Osteocyte (in vitro differentiated cells): ENCODE measurements at regions not wholly inside any gene's neighbourhood (a gene's known extent, or its start where the extent isn't known, plus 50 kb on each side); places are given as distances from the start of the nearest gene placed in this dataset.

Experiments used
- DNase-seq: peaks from one replicate; pipeline ENCODE4 v3.0.0; 2021; ENCODE audit warnings: mixed read lengths; ENCODE audit not compliant: unreplicated experiment; ENCODE audit errors: extremely low spot score
- H3K27ac Mint-ChIP-seq: one replicate; pipeline ENCODE4 v1.8.0; 2021; ENCODE audit warnings: mild to moderate bottlenecking, mixed read lengths; ENCODE audit not compliant: unreplicated experiment
- H3K27me3 Mint-ChIP-seq: one replicate; pipeline ENCODE4 v1.8.0; 2021; ENCODE audit warnings: mixed read lengths; ENCODE audit not compliant: unreplicated experiment
- H3K36me3 Mint-ChIP-seq: one replicate; pipeline ENCODE4 v1.8.0; 2021; ENCODE audit warnings: mixed read lengths; ENCODE audit not compliant: unreplicated experiment
- H3K4me1 Mint-ChIP-seq: one replicate; pipeline ENCODE4 v1.8.0; 2021; ENCODE audit warnings: mixed read lengths; ENCODE audit not compliant: unreplicated experiment
- H3K4me3 Mint-ChIP-seq: one replicate; pipeline ENCODE4 v1.8.0; 2021; ENCODE audit warnings: mild to moderate bottlenecking, moderate library complexity, mixed read lengths; ENCODE audit not compliant: unreplicated experiment
- H3K9me3 Mint-ChIP-seq: one replicate; pipeline ENCODE4 v1.8.0; 2021; ENCODE audit warnings: mixed read lengths; ENCODE audit not compliant: unreplicated experiment
- TF ChIP-seq, protein P1 (sequence below): fragments of 200-600 bp; sonication (generic); IDR thresholded peaks from 2 replicates; pipeline ENCODE4 v1.5.0; 2021; ENCODE audit warnings: antibody characterized with exemption, mild to moderate bottlenecking, moderate library complexity

DNA sequence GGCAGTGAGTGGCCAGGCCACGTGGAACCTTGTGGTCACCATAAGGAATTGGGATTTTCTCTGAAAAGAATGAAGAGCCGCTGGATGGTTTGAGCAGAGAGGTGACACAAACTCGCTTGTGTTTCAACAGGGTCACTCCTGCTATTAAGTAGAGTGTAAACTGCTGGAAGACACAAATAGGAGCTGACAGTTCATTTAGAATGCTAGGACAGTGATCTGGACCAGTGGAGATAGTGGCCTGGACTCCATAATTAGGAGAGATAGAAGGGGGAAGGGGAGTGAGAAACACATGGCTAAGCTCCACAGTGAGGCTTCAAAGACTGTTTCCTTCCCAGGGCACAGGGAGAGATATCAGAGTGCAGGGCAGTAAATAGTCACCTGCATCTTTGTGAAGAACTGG, 381.1 kb upstream of the ST6GAL2 start:
- Mint-ChIP-seq H3K9me3 (no peaks in the 10 kb centered on the region), H3K27ac (no peak overlapping the region), H3K27me3 (no peaks in the 10 kb centered on the region), H3K4me3 (no peak overlapping the region), H3K36me3 (peaks cover 2% of the 10 kb centered on the region), H3K4me1 (no peaks in the 10 kb centered on the region)
- TF ChIP-seq, protein P1, sequence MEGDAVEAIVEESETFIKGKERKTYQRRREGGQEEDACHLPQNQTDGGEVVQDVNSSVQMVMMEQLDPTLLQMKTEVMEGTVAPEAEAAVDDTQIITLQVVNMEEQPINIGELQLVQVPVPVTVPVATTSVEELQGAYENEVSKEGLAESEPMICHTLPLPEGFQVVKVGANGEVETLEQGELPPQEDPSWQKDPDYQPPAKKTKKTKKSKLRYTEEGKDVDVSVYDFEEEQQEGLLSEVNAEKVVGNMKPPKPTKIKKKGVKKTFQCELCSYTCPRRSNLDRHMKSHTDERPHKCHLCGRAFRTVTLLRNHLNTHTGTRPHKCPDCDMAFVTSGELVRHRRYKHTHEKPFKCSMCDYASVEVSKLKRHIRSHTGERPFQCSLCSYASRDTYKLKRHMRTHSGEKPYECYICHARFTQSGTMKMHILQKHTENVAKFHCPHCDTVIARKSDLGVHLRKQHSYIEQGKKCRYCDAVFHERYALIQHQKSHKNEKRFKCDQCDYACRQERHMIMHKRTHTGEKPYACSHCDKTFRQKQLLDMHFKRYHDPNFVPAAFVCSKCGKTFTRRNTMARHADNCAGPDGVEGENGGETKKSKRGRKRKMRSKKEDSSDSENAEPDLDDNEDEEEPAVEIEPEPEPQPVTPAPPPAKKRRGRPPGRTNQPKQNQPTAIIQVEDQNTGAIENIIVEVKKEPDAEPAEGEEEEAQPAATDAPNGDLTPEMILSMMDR, result no peak
- DNase-seq, result no peak

DNA sequence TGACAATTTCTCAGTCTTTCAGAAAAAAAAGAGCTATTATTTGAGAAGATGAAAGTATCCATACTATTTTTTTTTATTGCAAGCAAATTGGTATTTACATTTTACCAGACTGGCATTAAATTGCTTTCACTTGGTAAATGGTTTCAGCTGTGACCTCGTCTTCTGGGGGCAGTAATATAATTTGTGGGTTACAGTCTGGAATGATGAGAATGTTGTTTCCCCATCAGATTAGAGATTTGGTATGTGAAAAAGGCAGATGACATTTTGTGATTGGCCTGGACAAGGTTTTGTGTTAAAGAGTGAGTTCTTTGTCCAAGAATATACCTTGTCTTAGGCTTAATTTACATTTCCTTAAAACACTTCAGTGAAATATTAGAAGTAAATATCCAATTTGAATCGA, 390.1 kb upstream of the ST6GAL2 start:
- TF ChIP-seq, protein P1, result no peak
- peaks cover 2% of the 10 kb centered on the region for H3K36me3 Mint-ChIP-seq
- no peaks in the 10 kb centered on the region for H3K27me3 Mint-ChIP-seq
- peaks cover 35% of the 10 kb centered on the region for H3K4me1 Mint-ChIP-seq
- no peak overlapping the region for H3K4me3 Mint-ChIP-seq
- no peak for DNase-seq
- peak overlapping the region; percentile 47 for H3K27ac Mint-ChIP-seq
- H3K9me3 Mint-ChIP-seq, result no peaks in the 10 kb centered on the region

DNA sequence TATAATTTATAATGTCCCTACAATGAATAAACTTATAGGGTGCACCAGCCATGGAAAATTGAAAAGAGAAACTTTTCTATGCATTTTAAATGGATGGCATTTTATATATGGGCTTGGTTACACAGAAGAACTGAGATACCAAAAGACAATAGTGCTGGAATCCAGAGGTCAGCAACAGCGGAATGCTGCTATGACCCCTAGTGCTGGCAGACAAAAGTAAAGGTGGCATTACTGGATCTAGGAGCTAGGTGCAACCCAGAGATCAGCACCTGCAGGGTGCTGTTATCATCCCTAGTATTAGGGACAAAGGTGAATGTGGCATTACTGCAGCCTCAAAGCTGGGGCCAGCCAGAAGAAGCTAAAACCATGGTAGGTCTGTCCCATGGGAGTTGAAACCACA, 392.7 kb upstream of the ST6GAL2 start:
- peaks cover 35% of the 10 kb centered on the region for H3K4me1 Mint-ChIP-seq
- H3K27me3 Mint-ChIP-seq, result no peaks in the 10 kb centered on the region
- no peak overlapping the region for H3K27ac Mint-ChIP-seq

DNA sequence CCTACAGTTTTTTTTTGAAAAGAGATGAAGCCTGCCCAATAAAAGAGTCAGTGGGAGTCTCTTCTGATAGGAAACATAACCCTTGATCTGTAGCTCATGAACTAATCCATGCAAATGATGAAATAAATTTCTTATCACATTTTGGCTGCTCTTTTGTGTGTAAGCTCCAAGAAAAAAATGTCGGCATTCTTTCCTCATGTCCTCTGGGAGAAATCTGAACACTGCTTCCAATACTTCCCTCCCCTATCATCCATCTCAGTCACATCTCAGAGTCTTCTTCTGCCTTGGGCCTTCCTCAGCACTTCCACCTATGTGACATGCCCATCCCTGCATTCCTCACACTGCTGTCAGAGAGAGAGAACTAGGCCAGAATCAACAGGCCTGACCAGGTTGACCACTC, 395.7 kb upstream of the ST6GAL2 start:
- Mint-ChIP-seq H3K4me3 (no peak overlapping the region), H3K27me3 (no peaks in the 10 kb centered on the region), H3K36me3 (no peaks in the 10 kb centered on the region), H3K9me3 (no peaks in the 10 kb centered on the region), H3K27ac (no peak overlapping the region), H3K4me1 (peaks cover 14% of the 10 kb centered on the region)
- no peak for DNase-seq
- TF ChIP-seq, protein P1, result no peak

More for the DNA sequence above, 392.7 kb upstream of the ST6GAL2 start:
- DNase-seq, result no peak
- Mint-ChIP-seq H3K36me3 (no peaks in the 10 kb centered on the region), H3K4me3 (no peak overlapping the region), H3K9me3 (no peaks in the 10 kb centered on the region)
- TF ChIP-seq, protein P1, result no peak

DNA sequence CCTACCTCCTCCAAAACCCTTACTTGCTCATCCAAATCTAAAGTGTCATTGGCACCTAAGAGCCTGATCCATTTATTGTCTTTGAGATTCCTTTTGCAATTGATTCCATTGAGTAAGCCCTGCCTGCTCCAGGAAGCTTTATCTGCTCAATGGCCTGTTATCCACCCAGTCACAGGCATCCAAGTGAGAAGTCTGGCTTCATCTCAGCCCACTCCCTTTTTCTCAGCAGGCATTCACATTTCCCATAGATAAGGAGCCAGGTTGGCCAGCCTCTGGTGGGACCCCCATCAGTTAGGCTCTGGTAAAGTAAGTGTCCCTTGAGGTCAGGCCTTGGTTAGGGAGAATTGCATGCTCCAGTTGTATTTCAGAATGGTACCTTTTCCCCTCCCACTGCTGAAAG, 396.2 kb upstream of the ST6GAL2 start:
- Mint-ChIP-seq H3K36me3 (no peaks in the 10 kb centered on the region), H3K4me3 (no peak overlapping the region), H3K27ac (no peak overlapping the region), H3K27me3 (no peaks in the 10 kb centered on the region), H3K4me1 (peaks cover 9% of the 10 kb centered on the region), H3K9me3 (no peaks in the 10 kb centered on the region)
- DNase-seq, result no peak
- TF ChIP-seq, protein P1, result no peak
